Muscle of leg (tissue), 3 donors: ENCODE measurements at regions not wholly inside any gene's neighbourhood (a gene's known extent, or its start where the extent isn't known, plus 50 kb on each side); places are given as distances from the start of the nearest gene placed in this dataset.
A peak's percentile ranks its signal among the peaks of the same experiment; 100 is the strongest.

Source experiments
- DNase-seq: peaks from one replicate; pipeline ENCODE4 v3.0.0; 2013
- H3K27ac ChIP-seq: one replicate; pipeline ENCODE4 v1.5.1; 2013; ENCODE audit warnings: mild to moderate bottlenecking, low read length, control low read depth
- H3K27me3 ChIP-seq: one replicate; pipeline ENCODE4 v1.6.1; 2013; ENCODE audit warnings: low read length; ENCODE audit not compliant: control insufficient read depth, insufficient read depth
- H3K36me3 ChIP-seq: one replicate; pipeline ENCODE4 v1.6.1; 2013; ENCODE audit warnings: low read length; ENCODE audit not compliant: control insufficient read depth, insufficient read depth
- H3K4me1 ChIP-seq: one replicate; pipeline ENCODE4 v1.6.1; 2013; ENCODE audit warnings: low read length; ENCODE audit not compliant: control insufficient read depth, insufficient read depth
- H3K4me3 ChIP-seq: one replicate; pipeline ENCODE4 v1.5.1; 2013; ENCODE audit warnings: low read length, control low read depth
- H3K9me3 ChIP-seq: replicated peaks from 2 replicates; pipeline ENCODE4 v1.6.1; 2013; ENCODE audit warnings: low read depth, low read length; ENCODE audit not compliant: control insufficient read depth
- WGBS: methylation state at CpG from one replicate; pipeline ENCODE4 v1.1.5; 2013; ENCODE audit warnings: missing lambda C conversion rate; ENCODE audit not compliant: insufficient coverage; 5-methylcytosine and 5-hydroxymethylcytosine counted together

DNA sequence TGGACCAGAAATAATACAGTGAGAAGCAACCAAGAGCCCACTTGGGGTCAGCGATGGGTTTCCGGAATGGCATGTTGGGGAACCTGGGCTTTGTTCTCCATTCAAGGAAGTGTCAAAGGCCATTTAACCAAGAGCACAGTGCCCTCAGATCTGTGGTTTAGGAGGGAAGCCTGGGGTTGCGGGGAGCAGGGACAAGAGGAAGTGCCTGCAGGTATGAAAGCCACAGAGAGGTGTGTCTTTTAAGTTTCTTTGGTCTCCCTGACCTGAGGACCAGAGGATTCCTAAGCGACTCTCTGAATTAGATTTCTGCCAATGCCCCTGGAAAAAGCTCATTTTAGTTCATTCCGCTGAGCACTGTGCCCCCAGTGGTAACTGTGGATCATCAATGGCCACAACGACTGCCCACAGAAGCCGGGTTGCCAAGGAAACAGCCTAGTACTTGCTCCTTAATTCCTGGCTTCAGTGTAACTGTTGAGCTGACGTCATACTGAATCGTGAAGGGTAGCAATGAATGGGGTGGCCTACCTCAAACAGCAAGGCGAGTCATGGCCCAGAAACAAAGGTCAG lies 107.3 kb upstream of the SPIN1 start:
- WGBS: 48% methylated on average over 8 of the region's 10 CpGs
- H3K27ac ChIP-seq: no peak overlapping the region

DNA sequence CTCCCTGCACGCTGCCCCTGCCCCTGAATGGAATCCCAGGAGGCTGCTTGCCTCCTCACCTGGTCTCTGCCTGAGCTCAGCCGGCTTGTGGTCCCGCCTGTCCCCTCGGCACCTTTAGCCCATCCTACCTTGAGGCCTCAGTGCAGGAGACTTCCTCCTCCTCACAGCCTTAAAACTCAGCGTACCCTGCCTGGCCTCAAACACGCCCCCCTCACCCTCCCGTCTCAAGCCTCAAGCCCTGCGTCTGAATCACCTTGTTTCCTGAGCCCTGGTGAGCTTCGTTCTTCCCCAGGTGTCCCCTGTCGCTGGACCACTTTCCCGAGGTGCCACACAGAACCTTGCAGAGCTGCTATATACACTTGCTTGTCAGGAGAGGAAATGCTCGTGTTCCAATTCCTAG lies 110.2 kb upstream of the SPIN1 start:
- peaks cover 5% of the 10 kb centered on the region for H3K9me3 ChIP-seq
- WGBS: 63% methylated on average over 11 of the region's 12 CpGs
- DNase-seq: no peak
- H3K27me3 ChIP-seq: no peaks in the 10 kb centered on the region
- no peak overlapping the region for H3K27ac ChIP-seq
- no peaks in the 10 kb centered on the region for H3K36me3 ChIP-seq
- H3K4me3 ChIP-seq: no peak overlapping the region
- H3K4me1 ChIP-seq: no peaks in the 10 kb centered on the region

More for the DNA sequence above, 107.3 kb upstream of the SPIN1 start:
- Histone ChIP-seq H3K4me1 (no peaks in the 10 kb centered on the region), H3K27me3 (no peaks in the 10 kb centered on the region), H3K4me3 (no peak overlapping the region), H3K36me3 (no peaks in the 10 kb centered on the region), H3K9me3 (peaks cover 10% of the 10 kb centered on the region)
- no peak for DNase-seq

DNA sequence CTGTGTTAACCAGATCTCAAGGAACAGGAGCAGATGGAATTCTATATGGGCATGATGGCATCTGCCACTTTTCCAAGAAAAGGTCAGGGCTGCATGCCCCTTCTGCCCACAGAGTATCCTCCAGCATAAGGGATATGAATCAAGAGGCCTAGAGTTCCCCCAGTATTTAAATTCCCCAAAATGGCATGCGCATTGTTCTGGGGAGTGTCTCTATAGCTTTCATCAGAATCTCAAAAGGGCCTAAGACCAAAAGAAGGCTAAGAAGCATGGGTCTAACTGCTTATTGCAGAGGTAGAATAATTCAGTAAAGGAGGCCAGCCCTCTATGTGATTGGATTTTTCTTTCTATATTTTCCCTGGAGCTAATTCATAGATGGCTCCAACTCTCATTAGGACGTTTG lies 114.2 kb upstream of the SPIN1 start:
- no peaks in the 10 kb centered on the region for H3K36me3 ChIP-seq
- no CpG with 5 or more reads among the region's 2 CpGs for WGBS
- H3K4me3 ChIP-seq: no peak overlapping the region
- no peaks in the 10 kb centered on the region for H3K9me3 ChIP-seq
- H3K27ac ChIP-seq: no peak overlapping the region
- H3K27me3 ChIP-seq: no peaks in the 10 kb centered on the region
- no peak for DNase-seq
- no peaks in the 10 kb centered on the region for H3K4me1 ChIP-seq

DNA sequence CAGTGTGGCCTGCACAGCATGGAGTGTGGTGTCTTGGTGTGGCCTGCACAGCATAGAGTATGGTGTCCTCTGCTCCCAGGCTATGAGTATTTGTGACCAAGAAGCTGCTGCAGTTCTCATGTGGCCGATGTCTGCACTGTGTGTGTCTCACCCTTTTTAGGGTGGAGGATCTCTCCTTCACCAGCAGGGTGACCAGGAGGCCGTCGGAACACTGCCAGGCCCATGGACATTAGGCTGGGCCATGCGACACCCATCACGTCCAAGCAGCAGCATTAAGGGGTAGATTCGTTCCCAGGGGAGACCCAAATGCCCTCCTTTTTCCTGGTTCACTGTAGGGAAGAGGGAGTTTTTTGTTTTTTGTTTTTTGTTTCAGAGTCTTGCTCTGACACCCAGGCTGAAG lies 115.3 kb upstream of the SPIN1 start:
- Histone ChIP-seq H3K27ac (no peak overlapping the region), H3K9me3 (no peaks in the 10 kb centered on the region), H3K4me1 (no peaks in the 10 kb centered on the region), H3K27me3 (no peaks in the 10 kb centered on the region), H3K36me3 (no peaks in the 10 kb centered on the region), H3K4me3 (no peak overlapping the region)
- no peak for DNase-seq
- WGBS: 82% methylated on average over 6 of the region's 6 CpGs

DNA sequence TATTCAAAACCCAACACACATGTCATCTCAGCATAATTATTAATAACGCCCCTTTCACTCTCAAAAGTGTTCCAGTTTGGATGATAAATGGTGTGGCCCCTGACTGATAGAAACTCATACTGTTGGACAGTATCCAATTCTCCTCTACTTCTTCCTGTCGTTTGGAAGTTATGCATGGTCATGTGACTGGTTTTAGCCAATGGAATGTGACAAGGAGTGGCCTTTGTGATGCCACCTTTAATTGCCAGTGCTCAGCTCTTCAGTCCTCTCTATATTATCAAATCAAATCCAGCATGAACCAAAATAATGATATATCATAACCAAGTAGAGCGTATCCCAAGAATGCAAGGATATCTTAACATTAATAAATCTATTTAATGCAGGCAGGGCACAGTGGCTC lies 117.8 kb upstream of the SPIN1 start:
- no peak overlapping the region for H3K27ac ChIP-seq
- no peaks in the 10 kb centered on the region for H3K4me1 ChIP-seq
- no peaks in the 10 kb centered on the region for H3K9me3 ChIP-seq
- no peak for DNase-seq
- no peaks in the 10 kb centered on the region for H3K27me3 ChIP-seq
- H3K4me3 ChIP-seq: no peak overlapping the region
- no peaks in the 10 kb centered on the region for H3K36me3 ChIP-seq
- WGBS: no CpG with 5 or more reads among the region's 3 CpGs

DNA sequence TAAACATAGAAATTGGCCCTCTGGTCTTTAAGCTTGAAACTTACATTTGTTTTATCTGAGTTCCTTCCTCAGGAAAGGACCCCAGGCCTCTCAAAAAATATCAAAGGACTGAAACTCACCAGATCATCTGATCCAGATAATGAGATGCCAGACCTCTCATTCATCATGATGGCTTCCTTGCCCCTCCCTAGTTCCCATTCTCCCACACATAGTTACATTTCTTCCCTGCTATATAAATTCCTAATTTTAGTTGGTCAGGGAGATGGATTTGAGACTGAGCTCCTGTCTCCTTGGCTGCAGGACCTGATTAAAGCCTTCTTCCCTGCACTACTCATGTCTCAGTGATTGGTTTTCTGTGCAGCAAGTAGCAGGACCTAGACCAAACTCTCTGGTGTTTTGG lies 119.4 kb upstream of the SPIN1 start:
- Histone ChIP-seq H3K9me3 (no peaks in the 10 kb centered on the region), H3K36me3 (no peaks in the 10 kb centered on the region), H3K27ac (no peak overlapping the region), H3K4me1 (no peaks in the 10 kb centered on the region), H3K27me3 (no peaks in the 10 kb centered on the region), H3K4me3 (no peak overlapping the region)
- no peak for DNase-seq

DNA sequence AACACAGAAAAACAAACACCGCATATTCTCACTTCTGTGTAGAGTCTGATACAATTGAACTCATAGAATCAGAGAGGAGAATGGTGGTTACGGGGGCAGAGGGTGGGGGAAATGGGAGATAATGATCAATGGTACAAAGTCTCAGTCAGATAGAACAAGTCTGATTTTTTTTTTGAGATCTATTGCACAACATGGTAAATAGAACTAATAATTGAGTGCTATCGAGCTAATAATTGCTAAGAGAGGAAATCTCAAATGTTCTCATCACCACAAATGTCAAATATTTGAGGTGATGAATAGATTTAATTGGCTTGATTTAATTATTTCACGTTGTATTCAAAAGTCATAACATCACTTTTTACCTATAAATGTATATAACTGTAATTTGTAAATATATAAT lies 121.0 kb upstream of the SPIN1 start:
- 100% methylated on average over 1 of the region's 4 CpGs for WGBS
- H3K4me3 ChIP-seq: no peak overlapping the region
- no peaks in the 10 kb centered on the region for H3K9me3 ChIP-seq
- H3K36me3 ChIP-seq: no peaks in the 10 kb centered on the region
- no peak for DNase-seq
- no peak overlapping the region for H3K27ac ChIP-seq
- H3K4me1 ChIP-seq: no peaks in the 10 kb centered on the region
- no peaks in the 10 kb centered on the region for H3K27me3 ChIP-seq

DNA sequence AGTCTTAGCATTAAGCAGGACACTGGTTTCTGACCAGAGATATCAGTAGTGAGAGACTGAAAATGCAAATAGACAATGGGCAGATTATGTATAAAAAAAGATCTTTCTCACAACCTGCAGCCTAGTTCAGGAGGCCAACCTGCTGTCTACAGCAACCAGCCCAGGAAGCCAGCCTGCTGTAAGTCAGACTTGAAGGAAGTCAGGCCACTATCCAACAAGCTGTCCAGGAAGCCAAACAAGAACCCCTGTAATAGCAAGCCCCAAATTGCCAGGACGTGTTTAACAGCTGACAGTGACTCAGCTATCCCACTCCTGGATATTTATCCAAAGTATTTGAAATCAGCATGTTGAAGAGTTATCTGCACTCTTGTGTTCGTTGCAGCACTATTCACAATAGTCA lies 121.8 kb upstream of the SPIN1 start:
- Histone ChIP-seq H3K27me3 (no peaks in the 10 kb centered on the region), H3K4me1 (no peaks in the 10 kb centered on the region), H3K9me3 (no peaks in the 10 kb centered on the region), H3K4me3 (no peak overlapping the region), H3K27ac (no peak overlapping the region), H3K36me3 (no peaks in the 10 kb centered on the region)
- DNase-seq: no peak
- WGBS: no CpG with 5 or more reads among the region's 2 CpGs

DNA sequence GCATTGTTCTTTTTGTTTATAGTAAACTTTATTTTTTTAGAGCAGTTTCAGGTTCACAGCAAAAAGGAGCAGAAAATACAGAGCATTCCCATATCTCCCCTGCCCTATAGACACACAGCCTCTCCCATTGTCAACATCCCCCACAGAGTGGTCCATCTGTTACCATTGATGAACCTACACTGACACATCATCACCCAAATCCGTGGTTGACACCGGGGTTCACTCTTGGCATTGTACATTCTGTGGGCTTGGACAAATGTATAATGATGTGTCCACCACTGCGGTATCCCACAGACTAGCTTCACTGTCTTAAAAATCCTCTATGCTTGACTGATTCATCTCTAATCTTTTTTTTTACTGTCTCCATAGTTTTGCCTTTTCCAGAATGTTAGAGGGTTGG lies 120.7 kb upstream of the SPATA31C2 start:
- H3K27ac ChIP-seq: peak overlapping the region; percentile 83
- WGBS: no CpG with 5 or more reads among the region's 3 CpGs

DNA sequence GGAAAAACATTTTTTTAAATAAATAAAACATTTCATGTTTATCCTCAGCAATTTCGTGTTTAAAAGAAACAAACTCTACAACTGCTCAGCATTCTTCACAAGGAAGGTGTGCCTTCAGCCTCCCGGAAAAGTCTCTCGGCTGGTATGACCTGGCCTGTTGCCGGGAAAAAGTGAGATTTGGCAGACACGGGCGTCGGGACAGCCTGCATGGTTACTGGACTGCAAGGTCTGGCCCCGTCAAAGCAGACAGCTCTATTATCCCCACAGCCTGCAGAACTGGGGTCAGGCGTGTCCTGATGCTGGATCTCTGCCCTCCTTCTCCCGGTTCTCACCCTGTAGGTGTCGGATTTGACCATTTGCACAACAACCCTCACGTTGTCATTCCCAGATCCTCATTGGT lies 120.3 kb upstream of the SPATA31C2 start:
- DNase-seq: peak; percentile 83
- 6% methylated on average over 5 of the region's 12 CpGs for WGBS
- H3K27ac ChIP-seq: peak overlapping the region; percentile 83

More for the DNA sequence above, 120.7 kb upstream of the SPATA31C2 start:
- Histone ChIP-seq H3K4me3 (no peak overlapping the region), H3K9me3 (no peaks in the 10 kb centered on the region), H3K36me3 (no peaks in the 10 kb centered on the region), H3K4me1 (peaks cover 18% of the 10 kb centered on the region), H3K27me3 (no peaks in the 10 kb centered on the region)
- no peak for DNase-seq

DNA sequence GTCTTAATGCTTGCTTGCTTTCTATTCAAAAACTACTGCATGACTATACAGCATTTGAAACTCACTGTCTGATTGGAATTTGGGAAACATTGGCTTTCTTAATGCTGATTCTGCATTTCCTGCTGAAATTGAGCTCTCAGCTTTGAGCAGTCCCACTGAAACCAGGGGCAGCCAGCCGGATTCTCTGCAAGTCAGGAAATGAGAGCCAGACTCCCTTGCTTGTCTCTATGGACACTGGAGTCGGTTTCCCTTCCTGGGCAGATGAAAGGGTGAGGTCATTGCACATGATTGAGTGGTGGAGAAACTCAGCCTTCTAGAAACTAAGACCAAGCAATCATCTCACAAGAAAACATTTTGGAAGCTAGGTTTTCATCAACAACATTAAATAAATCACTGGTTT lies 119.7 kb upstream of the SPATA31C2 start:
- DNase-seq: peak; percentile 98
- WGBS: no CpG with 5 or more reads among the region's 2 CpGs

More for the DNA sequence above, 120.3 kb upstream of the SPATA31C2 start:
- no peaks in the 10 kb centered on the region for H3K27me3 ChIP-seq
- no peak overlapping the region for H3K4me3 ChIP-seq
- peaks cover 18% of the 10 kb centered on the region for H3K4me1 ChIP-seq
- H3K9me3 ChIP-seq: no peaks in the 10 kb centered on the region
- H3K36me3 ChIP-seq: no peaks in the 10 kb centered on the region

More for the DNA sequence above, 119.7 kb upstream of the SPATA31C2 start:
- Histone ChIP-seq H3K4me1 (peaks cover 18% of the 10 kb centered on the region), H3K27me3 (no peaks in the 10 kb centered on the region), H3K9me3 (no peaks in the 10 kb centered on the region), H3K27ac (peak overlapping the region; percentile 83), H3K36me3 (no peaks in the 10 kb centered on the region), H3K4me3 (no peak overlapping the region)
